ENCODE measurements at regions not wholly inside any gene's neighbourhood (a gene's known extent, or its start where the extent isn't known, plus 50 kb on each side); places are given as distances from the start of the nearest gene placed in this dataset.

- TF ChIP-seq, protein P1, sequence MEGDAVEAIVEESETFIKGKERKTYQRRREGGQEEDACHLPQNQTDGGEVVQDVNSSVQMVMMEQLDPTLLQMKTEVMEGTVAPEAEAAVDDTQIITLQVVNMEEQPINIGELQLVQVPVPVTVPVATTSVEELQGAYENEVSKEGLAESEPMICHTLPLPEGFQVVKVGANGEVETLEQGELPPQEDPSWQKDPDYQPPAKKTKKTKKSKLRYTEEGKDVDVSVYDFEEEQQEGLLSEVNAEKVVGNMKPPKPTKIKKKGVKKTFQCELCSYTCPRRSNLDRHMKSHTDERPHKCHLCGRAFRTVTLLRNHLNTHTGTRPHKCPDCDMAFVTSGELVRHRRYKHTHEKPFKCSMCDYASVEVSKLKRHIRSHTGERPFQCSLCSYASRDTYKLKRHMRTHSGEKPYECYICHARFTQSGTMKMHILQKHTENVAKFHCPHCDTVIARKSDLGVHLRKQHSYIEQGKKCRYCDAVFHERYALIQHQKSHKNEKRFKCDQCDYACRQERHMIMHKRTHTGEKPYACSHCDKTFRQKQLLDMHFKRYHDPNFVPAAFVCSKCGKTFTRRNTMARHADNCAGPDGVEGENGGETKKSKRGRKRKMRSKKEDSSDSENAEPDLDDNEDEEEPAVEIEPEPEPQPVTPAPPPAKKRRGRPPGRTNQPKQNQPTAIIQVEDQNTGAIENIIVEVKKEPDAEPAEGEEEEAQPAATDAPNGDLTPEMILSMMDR (IDR thresholded peaks at IDR 0.05): no peak
- no peak for TF ChIP-seq POLR2A (IDR thresholded peaks at IDR 0.05)
Observed at GRCh38 chr5:158068964-158069363, 210.0 kb upstream of the CLINT1 start.

Measured in thyroid gland (tissue), 4 donors.